OCI-LY1 (cell line): ENCODE measurements at regions not wholly inside any gene's neighbourhood (a gene's known extent, or its start where the extent isn't known, plus 50 kb on each side); places are given as distances from the start of the nearest gene placed in this dataset.

Source experiments
- H2AFZ ChIP-seq: fragments of 200-600 bp; sonication (generic), shearing (Covaris generic); 2 replicates; pipeline ENCODE4 v1.6.0; 2014; ENCODE audit warnings: antibody characterized with exemption, mild to moderate bottlenecking, low read length
- H3F3A ChIP-seq: fragments of 200-600 bp; sonication (generic), shearing (Covaris generic); 2 replicates; pipeline ENCODE4 v1.6.0; 2014; ENCODE audit warnings: mild to moderate bottlenecking, antibody characterized with exemption, low read length, moderate library complexity; ENCODE audit not compliant: insufficient read depth
- H3K27ac ChIP-seq: fragments of 200-600 bp; sonication (generic); 2 replicates; pipeline ENCODE4 v1.5.1; 2014; ENCODE audit warnings: low read length, mixed run types, mild to moderate bottlenecking, low read depth; ENCODE audit not compliant: poor library complexity, severe bottlenecking
- H3K27me3 ChIP-seq: fragments of 200-600 bp; sonication (generic); 2 replicates; pipeline ENCODE4 v1.6.0; 2014; ENCODE audit warnings: antibody characterized with exemption, mild to moderate bottlenecking, low read length, moderate library complexity; ENCODE audit not compliant: insufficient read depth
- H3K36me3 ChIP-seq: fragments of 200-600 bp; sonication (generic); 2 replicates; pipeline ENCODE4 v1.6.1; 2014; ENCODE audit warnings: mild to moderate bottlenecking, antibody characterized with exemption, low read length, moderate library complexity, mixed read lengths; ENCODE audit not compliant: insufficient read depth
- H3K4me1 ChIP-seq: fragments of 200-600 bp; sonication (generic); 2 replicates; pipeline ENCODE4 v1.5.1; 2014; ENCODE audit warnings: mild to moderate bottlenecking, low read length, moderate library complexity; ENCODE audit not compliant: insufficient read depth, severe bottlenecking
- H3K4me2 ChIP-seq: fragments of 200-600 bp; sonication (generic), shearing (Covaris generic); 2 replicates; pipeline ENCODE4 v1.6.1; 2014; ENCODE audit warnings: low read length
- H3K4me3 ChIP-seq: fragments of 200-600 bp; sonication (generic); 2 replicates; pipeline ENCODE4 v1.5.1; 2014; ENCODE audit warnings: low read length, low read depth, mild to moderate bottlenecking, mixed read lengths; ENCODE audit not compliant: poor library complexity, severe bottlenecking
- H3K79me2 ChIP-seq: fragments of 200-600 bp; shearing (Covaris generic); 2 replicates; pipeline ENCODE4 v1.6.1; 2016; ENCODE audit warnings: mixed run types, low read length, mixed read lengths; ENCODE audit not compliant: insufficient read depth
- H3K9ac ChIP-seq: fragments of 200-600 bp; sonication (generic), shearing (Covaris generic); 2 replicates; pipeline ENCODE4 v1.6.1; 2014; ENCODE audit warnings: mild to moderate bottlenecking, low read length, mixed read lengths
- H3K9me2 ChIP-seq: fragments of 200-600 bp; sonication (generic), shearing (Covaris generic); 2 replicates; pipeline ENCODE4 v1.6.1; 2014; ENCODE audit warnings: low read depth, mild to moderate bottlenecking, low read length, mixed read lengths
- H3K9me3 ChIP-seq: fragments of 200-600 bp; shearing (Covaris generic); 2 replicates; pipeline ENCODE4 v1.6.1; 2014; ENCODE audit warnings: low read length, mixed read lengths
- H4K20me1 ChIP-seq: fragments of 200-600 bp; sonication (generic), shearing (Covaris generic); 2 replicates; pipeline ENCODE4 v1.6.0; 2016; ENCODE audit warnings: mild to moderate bottlenecking, low read length; ENCODE audit not compliant: insufficient read depth
- EZH2 ChIP-seq: fragments of 200-600 bp; sonication (generic), shearing (Covaris generic); IDR thresholded peaks from 2 replicates; pipeline ENCODE4 v1.8.0; 2017; ENCODE audit warnings: borderline replicate concordance, mixed run types, mild to moderate bottlenecking, antibody characterized with exemption, low read length, moderate library complexity, mixed read lengths
- TF ChIP-seq, protein P1 (sequence below): fragments of 200-600 bp; sonication (generic), shearing (Covaris generic); IDR thresholded peaks from 2 replicates; pipeline ENCODE4 v1.5.1; 2017; ENCODE audit warnings: mild to moderate bottlenecking, antibody characterized with exemption, low read length, moderate library complexity, mixed read lengths

DNA sequence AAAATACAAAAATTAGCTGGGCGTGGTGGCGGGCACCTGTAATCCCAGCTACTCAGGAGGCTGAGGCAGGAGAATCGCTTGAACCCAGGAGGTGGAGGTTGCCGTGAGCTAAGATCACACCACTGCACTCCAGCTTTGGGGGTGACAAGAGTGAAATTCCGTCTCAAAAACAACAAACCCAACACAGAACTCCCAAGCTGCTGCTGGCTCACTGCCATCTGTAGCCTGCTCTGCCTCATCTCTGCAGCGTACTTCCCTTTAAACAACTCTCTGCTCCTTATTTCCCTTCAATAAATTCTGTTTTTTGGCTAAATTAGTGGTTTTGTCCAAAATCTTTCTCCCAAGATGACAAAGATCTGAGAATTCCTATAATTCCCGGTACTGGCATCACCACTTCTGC lies 189.2 kb upstream of the GALNT17 start:
- Histone ChIP-seq H3K9me3 (no peaks in the 10 kb centered on the region), H3K9ac (no peak overlapping the region), H3K9me2 (no peaks in the 10 kb centered on the region), H3K79me2 (no peaks in the 10 kb centered on the region), H4K20me1 (no peaks in the 10 kb centered on the region), H3K27me3 (peaks cover 5% of the 10 kb centered on the region; the same call in 1 of the 2 replicates), H3K4me2 (no peak overlapping the region), H3K36me3 (no peaks in the 10 kb centered on the region), H3K4me1 (no peaks in the 10 kb centered on the region), H3K4me3 (no peak overlapping the region), H3F3A (no peaks in the 10 kb centered on the region), H2AFZ (no peak overlapping the region), H3K27ac (no peak overlapping the region)
- no peak for TF ChIP-seq EZH2
- TF ChIP-seq, protein P1, sequence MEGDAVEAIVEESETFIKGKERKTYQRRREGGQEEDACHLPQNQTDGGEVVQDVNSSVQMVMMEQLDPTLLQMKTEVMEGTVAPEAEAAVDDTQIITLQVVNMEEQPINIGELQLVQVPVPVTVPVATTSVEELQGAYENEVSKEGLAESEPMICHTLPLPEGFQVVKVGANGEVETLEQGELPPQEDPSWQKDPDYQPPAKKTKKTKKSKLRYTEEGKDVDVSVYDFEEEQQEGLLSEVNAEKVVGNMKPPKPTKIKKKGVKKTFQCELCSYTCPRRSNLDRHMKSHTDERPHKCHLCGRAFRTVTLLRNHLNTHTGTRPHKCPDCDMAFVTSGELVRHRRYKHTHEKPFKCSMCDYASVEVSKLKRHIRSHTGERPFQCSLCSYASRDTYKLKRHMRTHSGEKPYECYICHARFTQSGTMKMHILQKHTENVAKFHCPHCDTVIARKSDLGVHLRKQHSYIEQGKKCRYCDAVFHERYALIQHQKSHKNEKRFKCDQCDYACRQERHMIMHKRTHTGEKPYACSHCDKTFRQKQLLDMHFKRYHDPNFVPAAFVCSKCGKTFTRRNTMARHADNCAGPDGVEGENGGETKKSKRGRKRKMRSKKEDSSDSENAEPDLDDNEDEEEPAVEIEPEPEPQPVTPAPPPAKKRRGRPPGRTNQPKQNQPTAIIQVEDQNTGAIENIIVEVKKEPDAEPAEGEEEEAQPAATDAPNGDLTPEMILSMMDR = no peak

DNA sequence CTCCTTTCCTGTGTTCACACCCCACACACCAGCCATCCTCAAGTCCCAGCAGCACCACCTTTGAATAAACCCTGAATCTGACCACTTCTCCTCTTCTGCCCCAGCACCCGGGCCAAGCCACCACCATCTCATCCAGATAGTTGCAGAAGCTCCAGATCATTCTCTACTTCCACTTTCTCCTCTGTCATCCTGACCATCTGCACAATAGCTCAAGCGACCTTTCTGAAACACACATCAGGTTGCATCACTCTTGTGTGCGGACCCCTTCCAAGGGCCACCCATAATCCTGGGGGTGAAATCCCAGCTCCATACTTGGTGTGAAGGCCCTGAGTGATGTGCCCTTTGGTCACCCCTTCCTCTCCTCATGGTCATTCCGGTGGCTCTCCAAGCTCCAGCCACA lies 187.4 kb upstream of the GALNT17 start:
- TF ChIP-seq, protein P1 = no peak
- no peak for TF ChIP-seq EZH2
- H3K9me2 ChIP-seq = no peaks in the 10 kb centered on the region
- no peaks in the 10 kb centered on the region for H3K9me3 ChIP-seq
- H3K27ac ChIP-seq = no peak overlapping the region
- H3K9ac ChIP-seq = no peak overlapping the region
- no peaks in the 10 kb centered on the region for H4K20me1 ChIP-seq
- no peaks in the 10 kb centered on the region for H3K36me3 ChIP-seq
- no peaks in the 10 kb centered on the region; the same call in 1 of the 2 replicates for H3K27me3 ChIP-seq
- no peak overlapping the region for H3K4me2 ChIP-seq
- no peak overlapping the region for H2AFZ ChIP-seq
- H3F3A ChIP-seq = no peaks in the 10 kb centered on the region
- no peak overlapping the region for H3K4me3 ChIP-seq
- no peaks in the 10 kb centered on the region for H3K79me2 ChIP-seq
- H3K4me1 ChIP-seq = no peaks in the 10 kb centered on the region

DNA sequence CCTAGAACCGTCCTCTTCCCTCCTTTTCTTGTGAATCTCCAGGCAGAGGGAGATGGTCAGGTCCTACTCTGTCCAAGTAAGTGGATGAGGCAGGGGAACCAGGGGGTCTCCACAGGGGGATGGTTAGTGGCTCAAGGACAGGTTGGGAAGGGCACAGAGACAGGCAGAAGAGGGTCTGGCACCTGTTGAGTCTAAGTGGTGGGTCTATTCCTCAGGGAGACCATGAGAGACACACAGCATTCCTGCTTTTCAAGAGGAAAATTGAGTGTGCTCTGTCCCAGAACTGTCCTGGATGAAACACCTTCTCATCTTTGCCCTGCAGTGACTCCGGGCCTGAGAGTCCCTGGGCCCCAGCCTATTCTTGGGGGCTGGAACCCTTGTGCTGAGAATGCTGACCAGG lies 184.8 kb upstream of the GALNT17 start:
- Histone ChIP-seq H3F3A (no peaks in the 10 kb centered on the region), H3K27ac (no peak overlapping the region), H4K20me1 (no peaks in the 10 kb centered on the region), H3K79me2 (no peaks in the 10 kb centered on the region), H3K4me3 (no peak overlapping the region), H3K27me3 (no peaks in the 10 kb centered on the region; the same call in 1 of the 2 replicates), H3K9me3 (no peaks in the 10 kb centered on the region), H3K4me2 (no peak overlapping the region), H3K9me2 (no peaks in the 10 kb centered on the region), H3K36me3 (no peaks in the 10 kb centered on the region), H3K4me1 (no peaks in the 10 kb centered on the region), H3K9ac (no peak overlapping the region), H2AFZ (no peak overlapping the region)
- TF ChIP-seq, protein P1 = no peak
- TF ChIP-seq EZH2 = no peak
